PC-3 (cell line): ENCODE measurements at regions not wholly inside any gene's neighbourhood (a gene's known extent, or its start where the extent isn't known, plus 50 kb on each side); places are given as distances from the start of the nearest gene placed in this dataset.

Experiments
- ATAC-seq: fragments of 200-7000 bp; cut with Tn5 transposase; 2 replicates; pipeline ENCODE4 v1.9.1; 2020; ENCODE audit warnings: mild to moderate bottlenecking, moderate library complexity
- BruUV-seq: library from RNA; stranded (reverse); fragments of 400-500 nt; replicated peaks from 2 replicates; lab custom pipeline; 2021; lab: Mats Ljungman, UMichigan
- CTCF ChIA-PET: fragments of 300-600 bp; sonication (Branson Sonifier 250); formaldehyde crosslinking; loops from one replicate; lab custom pipeline; 2022; ENCODE audit warnings: antibody characterized with exemption; lab: Charles Lee
- POLR2A ChIA-PET: fragments of 300-600 bp; sonication (Branson Sonifier 250); formaldehyde crosslinking; loops from one replicate; lab custom pipeline; 2022; ENCODE audit warnings: antibody characterized with exemption; ENCODE audit not compliant: unreplicated experiment; lab: Charles Lee
- DNase-seq: peaks from one replicate; pipeline ENCODE4 v3.0.0-alpha.2; 2015
- H2AFZ ChIP-seq: fragments of 300-600 bp; sonication (generic); 2 replicates; pipeline ENCODE4 v1.6.0; 2016; ENCODE audit warnings: antibody characterized with exemption, low read length
- H3F3A ChIP-seq: fragments of 300-600 bp; sonication (generic); one replicate; pipeline ENCODE4 v1.6.0; 2017; ENCODE audit warnings: antibody characterized with exemption, low read length, control low read depth, mild to moderate bottlenecking; ENCODE audit not compliant: unreplicated experiment
- H3K27ac ChIP-seq: fragments of 300-600 bp; sonication (generic); 2 replicates; pipeline ENCODE4 v1.5.1; 2016; ENCODE audit warnings: mild to moderate bottlenecking, low read length
- H3K27me3 ChIP-seq: fragments of 300-600 bp; sonication (generic); 2 replicates; pipeline ENCODE4 v1.6.1; 2016; ENCODE audit warnings: low read length, mixed read lengths
- H3K36me3 ChIP-seq: fragments of 300-600 bp; sonication (generic); 2 replicates; pipeline ENCODE4 v1.6.1; 2016; ENCODE audit warnings: low read depth, mixed run types, low read length, mixed read lengths
- H3K4me1 ChIP-seq: fragments of 300-600 bp; sonication (generic); 2 replicates; pipeline ENCODE4 v1.5.1; 2016; ENCODE audit warnings: low read length; ENCODE audit not compliant: insufficient read depth
- H3K4me2 ChIP-seq: fragments of 300-600 bp; sonication (generic); 2 replicates; pipeline ENCODE4 v1.6.0; 2016; ENCODE audit warnings: low read length
- H3K4me3 ChIP-seq: fragments of 300-600 bp; sonication (generic); 2 replicates; pipeline ENCODE4 v1.5.1; 2016; ENCODE audit warnings: mild to moderate bottlenecking, low read length, mixed read lengths
- H3K79me2 ChIP-seq: fragments of 300-600 bp; sonication (generic); 2 replicates; pipeline ENCODE4 v1.6.1; 2017; ENCODE audit warnings: low read length, mixed read lengths
- H3K9ac ChIP-seq: fragments of 300-600 bp; sonication (generic); 2 replicates; pipeline ENCODE4 v1.6.0; 2016; ENCODE audit warnings: mild to moderate bottlenecking, low read length
- H3K9me2 ChIP-seq: fragments of 300-600 bp; sonication (generic); replicated peaks from 2 replicates; pipeline ENCODE4 v1.6.1; 2016; ENCODE audit warnings: mixed run types, low read length, mixed read lengths
- H3K9me3 ChIP-seq: fragments of 300-600 bp; sonication (generic); 2 replicates; pipeline ENCODE4 v1.6.1; 2016; ENCODE audit warnings: low read length, mixed read lengths
- H4K20me1 ChIP-seq: fragments of 300-600 bp; sonication (generic); 2 replicates; pipeline ENCODE4 v1.6.1; 2016; ENCODE audit warnings: low read length, mixed read lengths
- CTCF ChIP-seq: fragments of 300-600 bp; sonication (generic); conservative IDR thresholded peaks from 2 replicates; pipeline ENCODE4 v1.5.1; 2017; ENCODE audit warnings: antibody characterized with exemption, low read depth, mild to moderate bottlenecking, low read length
- EZH2 ChIP-seq: fragments of 300-600 bp; sonication (generic); IDR thresholded peaks from one replicate; pipeline ENCODE4 v1.6.1; 2017; ENCODE audit warnings: antibody characterized with exemption, mild to moderate bottlenecking, low read length; ENCODE audit not compliant: unreplicated experiment
- EZH2phosphoT487 ChIP-seq: fragments of 300-600 bp; sonication (generic); IDR thresholded peaks from 2 replicates; pipeline ENCODE4 v1.6.1; 2018; ENCODE audit warnings: mild to moderate bottlenecking, antibody characterized with exemption, low read length, borderline replicate concordance
- intact Hi-C: fragments of 100-400 bp; cut with micrococcal nuclease; formaldehyde crosslinking; loops from 2 replicates; pipeline ENCODE4 v1.9.0; 2023

- H3K27me3 ChIP-seq = peaks cover 42% of the 10 kb centered on the region
- no peak for TF ChIP-seq CTCF
- TF ChIP-seq EZH2phosphoT487 = no peak
- TF ChIP-seq EZH2 = no peak
- DNase-seq (no peak), ATAC-seq (no peak)
- H3K4me2 ChIP-seq = no peak overlapping the region
- ChIA-PET POLR2A (no interaction called here), CTCF (no interaction called here)
- no peak overlapping the region for H3K27ac ChIP-seq
- no TSS peak for BruUV-seq
- intact Hi-C loops = no loop called here
- no peaks in the 10 kb centered on the region for H3K4me1 ChIP-seq
- H3K9me3 ChIP-seq = no peaks in the 10 kb centered on the region
- H2AFZ ChIP-seq = no peak overlapping the region
- H3K9ac ChIP-seq = no peak overlapping the region
- no peaks in the 10 kb centered on the region for H3F3A ChIP-seq
- no peaks in the 10 kb centered on the region for H3K36me3 ChIP-seq
- H3K79me2 ChIP-seq = no peaks in the 10 kb centered on the region
- H3K9me2 ChIP-seq = no peaks in the 10 kb centered on the region
- no peak overlapping the region for H3K4me3 ChIP-seq
- H4K20me1 ChIP-seq = no peaks in the 10 kb centered on the region
These were observed 64.7 kb downstream of the TEX51 start for GRCh38 chr2:126963390-126963789.

- H3K4me2 ChIP-seq = no peak overlapping the region
- POLR2A ChIA-PET = no interaction called here
- H3K4me1 ChIP-seq = no peaks in the 10 kb centered on the region
- no peaks in the 10 kb centered on the region for H4K20me1 ChIP-seq
- H3K9me3 ChIP-seq = no peaks in the 10 kb centered on the region
- H3K27me3 ChIP-seq = peaks cover 66% of the 10 kb centered on the region
- no peaks in the 10 kb centered on the region for H3F3A ChIP-seq
- intact Hi-C loops = no loop called here
- H3K36me3 ChIP-seq = no peaks in the 10 kb centered on the region
- H3K79me2 ChIP-seq = no peaks in the 10 kb centered on the region
- TF ChIP-seq EZH2phosphoT487 = no peak
- no peak for TF ChIP-seq EZH2
- TF ChIP-seq CTCF = no peak
- no TSS peak for BruUV-seq
- H3K4me3 ChIP-seq = no peak overlapping the region
- no peak overlapping the region for H3K9ac ChIP-seq
- H3K27ac ChIP-seq = no peak overlapping the region
- CTCF ChIA-PET = no interaction called here
- ATAC-seq (no peak), DNase-seq (no peak)
- no peak overlapping the region for H2AFZ ChIP-seq
- H3K9me2 ChIP-seq = no peaks in the 10 kb centered on the region
These were observed 67.9 kb downstream of the TEX51 start for GRCh38 chr2:126966601-126967000.

GRCh38 chr2:126970583-126970982 lies 71.9 kb downstream of the TEX51 start:
- Histone ChIP-seq H3K9me2 (no peaks in the 10 kb centered on the region), H3K27me3 (peaks cover 71% of the 10 kb centered on the region), H3F3A (no peaks in the 10 kb centered on the region), H3K4me1 (peaks cover 3% of the 10 kb centered on the region; the same call in 1 of the 2 replicates), H3K27ac (no peak overlapping the region), H3K9ac (no peak overlapping the region), H4K20me1 (no peaks in the 10 kb centered on the region), H3K9me3 (no peaks in the 10 kb centered on the region), H3K36me3 (no peaks in the 10 kb centered on the region), H2AFZ (no peak overlapping the region), H3K4me3 (no peak overlapping the region), H3K4me2 (no peak overlapping the region), H3K79me2 (no peaks in the 10 kb centered on the region)
- BruUV-seq = no TSS peak
- TF ChIP-seq EZH2 (no peak), CTCF (no peak), EZH2phosphoT487 (no peak)
- ATAC-seq (no peak), DNase-seq (no peak)
- CTCF ChIA-PET = no interaction called here
- POLR2A ChIA-PET = no interaction called here
- intact Hi-C loops = no loop called here
